HFFc6 (cell line): ENCODE measurements at regions not wholly inside any gene's neighbourhood (a gene's known extent, or its start where the extent isn't known, plus 50 kb on each side); places are given as distances from the start of the nearest gene placed in this dataset.

Source experiments
- DNase-seq: peaks from one replicate; pipeline ENCODE4 v3.0.0-alpha.2; 2018
- H3K27ac Mint-ChIP-seq: 2 replicates; pipeline ENCODE4 v1.8.0; 2020; ENCODE audit warnings: mild to moderate bottlenecking, mixed read lengths
- H3K27me3 Mint-ChIP-seq: 2 replicates; pipeline ENCODE4 v1.8.0; 2021; ENCODE audit warnings: mild to moderate bottlenecking, moderate library complexity, mixed read lengths; ENCODE audit not compliant: insufficient read depth
- H3K36me3 Mint-ChIP-seq: 2 replicates; pipeline ENCODE4 v1.8.0; 2021; ENCODE audit warnings: low read depth, mixed read lengths
- H3K4me1 Mint-ChIP-seq: 2 replicates; pipeline ENCODE4 v1.8.0; 2020; ENCODE audit warnings: low read depth, mixed read lengths
- H3K4me3 Mint-ChIP-seq: 2 replicates; pipeline ENCODE4 v1.8.0; 2020; ENCODE audit warnings: mild to moderate bottlenecking, moderate library complexity, mixed read lengths
- H3K9me3 Mint-ChIP-seq: 2 replicates; pipeline ENCODE4 v1.8.0; 2020; ENCODE audit warnings: mild to moderate bottlenecking, mixed read lengths
- CTCF ChIP-seq: fragments of 200-600 bp; sonication (generic); IDR thresholded peaks from 2 replicates; pipeline ENCODE4 v1.5.0; 2021; ENCODE audit warnings: antibody characterized with exemption, mild to moderate bottlenecking

GRCh38 chr5:6180231-6180872 is 198.0 kb downstream of the MED10 start:
- no peak for TF ChIP-seq CTCF
- Mint-ChIP-seq H3K4me1 (no peaks in the 10 kb centered on the region), H3K4me3 (no peak overlapping the region), H3K27me3 (peaks cover 3% of the 10 kb centered on the region; the same call in 1 of the 2 replicates), H3K9me3 (peaks cover 11% of the 10 kb centered on the region; the same call in 1 of the 2 replicates), H3K36me3 (no peaks in the 10 kb centered on the region), H3K27ac (no peak overlapping the region)
- DNase-seq: no peak

- H3K36me3 Mint-ChIP-seq: no peaks in the 10 kb centered on the region
- H3K4me1 Mint-ChIP-seq: no peaks in the 10 kb centered on the region
- TF ChIP-seq CTCF: no peak
- H3K9me3 Mint-ChIP-seq: peaks cover 7% of the 10 kb centered on the region; the same call in 1 of the 2 replicates
- no peak overlapping the region for H3K27ac Mint-ChIP-seq
- no peak overlapping the region for H3K4me3 Mint-ChIP-seq
- no peak for DNase-seq
- peaks cover 3% of the 10 kb centered on the region; the same call in 1 of the 2 replicates for H3K27me3 Mint-ChIP-seq
Measured at GRCh38 chr5:6178846-6179532, 199.4 kb downstream of the MED10 start.

- Mint-ChIP-seq H3K4me1 (no peaks in the 10 kb centered on the region), H3K9me3 (peaks cover 7% of the 10 kb centered on the region; the same call in 1 of the 2 replicates), H3K27ac (no peak overlapping the region), H3K36me3 (no peaks in the 10 kb centered on the region), H3K27me3 (peaks cover 3% of the 10 kb centered on the region; the same call in 1 of the 2 replicates), H3K4me3 (no peak overlapping the region)
- no peak for TF ChIP-seq CTCF
- DNase-seq: no peak
Measured at GRCh38 chr5:6177926-6178325, 200.4 kb downstream of the MED10 start.

GRCh38 chr5:6176102-6176693 is 202.1 kb downstream of the MED10 start:
- H3K27me3 Mint-ChIP-seq: peaks cover 3% of the 10 kb centered on the region; the same call in 1 of the 2 replicates
- H3K27ac Mint-ChIP-seq: no peak overlapping the region

More at GRCh38 chr5:6176102-6176693, 202.1 kb downstream of the MED10 start:
- TF ChIP-seq CTCF: no peak
- H3K36me3 Mint-ChIP-seq: no peaks in the 10 kb centered on the region
- DNase-seq: no peak
- no peak overlapping the region for H3K4me3 Mint-ChIP-seq
- no peaks in the 10 kb centered on the region for H3K4me1 Mint-ChIP-seq
- H3K9me3 Mint-ChIP-seq: no peaks in the 10 kb centered on the region; the same call in 1 of the 2 replicates
